Nephron progenitor cell (in vitro differentiated cells): ENCODE measurements at regions not wholly inside any gene's neighbourhood (a gene's known extent, or its start where the extent isn't known, plus 50 kb on each side); places are given as distances from the start of the nearest gene placed in this dataset.
"Not testable (repeated sequence)": the region's sequence is repeated elsewhere in the genome, so short reads cannot be mapped to it uniquely, and the experiment has no call there.

Experiments used
- DNase-seq: peaks from one replicate; pipeline ENCODE4 v3.0.0; 2021
- H3K27ac Mint-ChIP-seq: 2 replicates; pipeline ENCODE4 v1.8.0; 2021; ENCODE audit warnings: mild to moderate bottlenecking, moderate library complexity, mixed read lengths
- H3K27me3 Mint-ChIP-seq: 2 replicates; pipeline ENCODE4 v1.8.0; 2021; ENCODE audit warnings: mild to moderate bottlenecking, low read depth, mixed read lengths; ENCODE audit not compliant: poor library complexity
- H3K36me3 Mint-ChIP-seq: 2 replicates; pipeline ENCODE4 v1.8.0; 2021; ENCODE audit warnings: low read depth, mixed read lengths
- H3K4me1 Mint-ChIP-seq: 2 replicates; pipeline ENCODE4 v1.8.0; 2021; ENCODE audit warnings: mixed read lengths
- H3K4me3 Mint-ChIP-seq: 2 replicates; pipeline ENCODE4 v1.8.0; 2021; ENCODE audit warnings: mild to moderate bottlenecking, moderate library complexity, mixed read lengths
- H3K9me3 Mint-ChIP-seq: 2 replicates; pipeline ENCODE4 v1.8.0; 2021; ENCODE audit warnings: mild to moderate bottlenecking, moderate library complexity, mixed read lengths
- CTCF ChIP-seq: fragments of 200-600 bp; sonication (generic); IDR thresholded peaks from 2 replicates; pipeline ENCODE4 v1.5.0; 2021; ENCODE audit warnings: antibody characterized with exemption

GRCh38 chr2:75403991-75404428, 156.7 kb downstream of the EVA1A start:
- no peaks in the 10 kb centered on the region for H3K27me3 Mint-ChIP-seq
- H3K27ac Mint-ChIP-seq, result no peak overlapping the region
- H3K4me1 Mint-ChIP-seq, result peaks cover 4% of the 10 kb centered on the region
- H3K4me3 Mint-ChIP-seq, result no peak overlapping the region
- TF ChIP-seq CTCF, result peak; percentile 75
- H3K9me3 Mint-ChIP-seq, result no peaks in the 10 kb centered on the region
- H3K36me3 Mint-ChIP-seq, result no peaks in the 10 kb centered on the region
- peak; percentile 15 for DNase-seq

- Mint-ChIP-seq H3K36me3 (no peaks in the 10 kb centered on the region), H3K9me3 (peaks cover 4% of the 10 kb centered on the region), H3K4me1 (no peaks in the 10 kb centered on the region), H3K27ac (no peak overlapping the region), H3K27me3 (peaks cover 3% of the 10 kb centered on the region), H3K4me3 (no peak overlapping the region)
- no peak for DNase-seq
- TF ChIP-seq CTCF, result no peak
Observed at GRCh38 chr2:75396314-75396713, 164.4 kb downstream of the EVA1A start.

GRCh38 chr2:75394764-75395163, 166.0 kb downstream of the EVA1A start:
- not testable (repeated sequence) for H3K36me3 Mint-ChIP-seq, H3K27me3 Mint-ChIP-seq, H3K4me3 Mint-ChIP-seq, DNase-seq, H3K27ac Mint-ChIP-seq, H3K9me3 Mint-ChIP-seq, H3K4me1 Mint-ChIP-seq

GRCh38 chr2:75390169-75390568, 170.6 kb downstream of the EVA1A start:
- H3K27ac Mint-ChIP-seq, result no peak overlapping the region
- H3K36me3 Mint-ChIP-seq, result no peaks in the 10 kb centered on the region

GRCh38 chr2:75389271-75389670, 171.5 kb downstream of the EVA1A start:
- DNase-seq, result no peak
- peaks cover 20% of the 10 kb centered on the region for H3K9me3 Mint-ChIP-seq
- H3K27me3 Mint-ChIP-seq, result peaks cover 3% of the 10 kb centered on the region
- no peak for TF ChIP-seq CTCF
- no peak overlapping the region for H3K4me3 Mint-ChIP-seq
- peak overlapping the region; percentile 27 for H3K27ac Mint-ChIP-seq
- peaks cover 6% of the 10 kb centered on the region for H3K4me1 Mint-ChIP-seq
- no peaks in the 10 kb centered on the region for H3K36me3 Mint-ChIP-seq

More at GRCh38 chr2:75390169-75390568, 170.6 kb downstream of the EVA1A start:
- no peak for DNase-seq
- H3K27me3 Mint-ChIP-seq, result peaks cover 3% of the 10 kb centered on the region
- H3K9me3 Mint-ChIP-seq, result peaks cover 20% of the 10 kb centered on the region
- no peak for TF ChIP-seq CTCF
- no peak overlapping the region for H3K4me3 Mint-ChIP-seq
- H3K4me1 Mint-ChIP-seq, result peaks cover 6% of the 10 kb centered on the region

- peaks cover 6% of the 10 kb centered on the region for H3K9me3 Mint-ChIP-seq
- no peak overlapping the region for H3K4me3 Mint-ChIP-seq
- no peaks in the 10 kb centered on the region for H3K36me3 Mint-ChIP-seq
- no peak overlapping the region for H3K27ac Mint-ChIP-seq
- no peaks in the 10 kb centered on the region for H3K27me3 Mint-ChIP-seq
- no peak for DNase-seq
- no peaks in the 10 kb centered on the region for H3K4me1 Mint-ChIP-seq
- TF ChIP-seq CTCF, result no peak
Observed at GRCh38 chr2:75381032-75381431, 179.7 kb downstream of the EVA1A start.
